ENCODE measurements at regions not wholly inside any gene's neighbourhood (a gene's known extent, or its start where the extent isn't known, plus 50 kb on each side); places are given as distances from the start of the nearest gene placed in this dataset.

DNA sequence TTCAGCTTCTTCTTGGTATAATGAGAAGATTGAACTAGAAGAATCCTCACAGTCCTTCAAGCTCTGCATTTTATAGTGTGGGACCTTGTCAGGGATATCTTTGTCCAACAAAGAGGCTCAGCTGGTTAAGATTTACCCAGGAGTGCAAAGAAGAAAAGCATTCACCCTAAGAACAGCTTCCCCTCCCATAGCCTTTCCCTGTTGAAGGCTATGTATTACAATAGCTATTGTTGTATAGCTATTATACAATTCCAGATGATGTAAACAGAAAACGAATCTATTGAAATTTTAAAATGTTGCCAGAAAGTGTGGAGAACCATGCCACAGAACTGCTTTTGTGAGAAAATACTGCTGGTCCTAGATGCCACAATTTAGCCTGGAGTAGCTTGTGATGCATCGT lies 85.5 kb upstream of the CNKSR3 start:
- DNase-seq (ENCODE audit: low spot score): no peak
- intact Hi-C loops (cut with DNase I): no loop called here

DNA sequence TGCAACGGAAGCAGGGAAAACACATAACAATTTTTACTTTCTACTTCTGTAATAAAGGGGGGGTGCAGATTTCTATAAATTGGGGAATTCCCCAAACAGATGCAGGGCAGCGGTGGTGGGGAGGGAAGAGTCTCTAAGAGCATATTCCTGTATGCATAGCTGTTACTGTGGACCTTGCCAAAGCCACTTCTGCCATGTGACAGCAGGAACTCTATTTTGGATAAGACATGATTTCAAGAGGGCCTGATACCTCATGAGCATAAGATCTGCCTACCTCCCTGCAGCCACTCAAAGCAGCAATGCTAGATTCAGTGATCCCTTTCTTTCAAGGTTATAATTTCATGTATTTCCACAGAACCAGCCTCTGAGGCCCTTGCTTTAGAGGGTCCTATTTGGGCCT lies 86.2 kb upstream of the CNKSR3 start:
- intact Hi-C loops (cut with DNase I): no loop called here
- no peak for DNase-seq (ENCODE audit: low spot score)

DNA sequence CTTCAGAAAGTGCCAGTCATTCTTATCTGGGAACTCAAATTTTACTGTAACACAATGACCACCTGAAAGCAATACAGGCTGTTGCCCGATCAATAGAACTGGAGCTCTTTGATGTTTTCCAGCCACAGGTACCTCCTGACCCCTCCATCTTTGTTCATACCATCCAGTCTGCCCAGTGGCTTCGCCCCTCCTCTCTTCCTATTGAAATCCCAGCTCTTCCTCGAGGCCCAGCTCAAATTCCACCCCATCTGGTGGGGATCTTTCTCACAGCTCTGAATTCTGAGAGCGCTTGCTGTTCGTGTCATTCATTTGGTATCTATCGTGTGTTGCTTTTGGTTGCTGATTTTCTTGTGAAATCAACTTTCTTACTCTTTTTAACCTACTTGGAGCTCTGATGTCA lies 87.9 kb upstream of the CNKSR3 start:
- no peak for DNase-seq (ENCODE audit: low spot score)
- intact Hi-C loops (cut with DNase I): no loop called here

GRCh38 chr6:154602296-154602695 lies 91.8 kb upstream of the CNKSR3 start:
- DNase-seq (ENCODE audit: low spot score): no peak
- intact Hi-C loops (cut with DNase I): no loop called here

- intact Hi-C loops (cut with DNase I): no loop called here
- DNase-seq (ENCODE audit: low spot score): no peak
Measured at GRCh38 chr6:154602708-154603107, 92.2 kb upstream of the CNKSR3 start.

DNA sequence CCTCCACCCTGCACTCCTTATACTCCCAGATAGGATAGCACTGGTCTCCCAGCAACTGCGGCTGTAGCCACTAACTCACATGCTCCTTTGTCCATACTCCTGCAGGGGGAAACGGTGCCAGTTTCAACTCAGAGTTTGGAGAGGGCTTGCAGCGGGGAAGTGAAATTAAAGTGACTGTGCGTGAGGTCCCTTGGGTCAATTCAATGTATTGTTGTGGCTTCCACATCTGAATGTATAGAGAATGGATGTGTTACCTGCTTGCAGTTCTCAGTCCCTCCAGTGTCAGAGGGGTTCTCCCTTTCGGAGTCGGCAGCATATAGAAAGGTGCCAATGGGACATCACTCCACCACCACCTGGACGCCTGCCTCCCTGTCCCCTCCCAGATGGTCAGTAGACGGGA lies 93.6 kb upstream of the CNKSR3 start:
- intact Hi-C loops (cut with DNase I): no loop called here
- no peak for DNase-seq (ENCODE audit: low spot score)

GRCh38 chr6:154605178-154605881 lies 94.8 kb upstream of the CNKSR3 start:
- DNase-seq (ENCODE audit: low spot score): no peak
- intact Hi-C loops (cut with DNase I): no loop called here

GRCh38 chr6:154605882-154606370 lies 95.4 kb upstream of the CNKSR3 start:
- DNase-seq (ENCODE audit: low spot score): no peak
- intact Hi-C loops (cut with DNase I): no loop called here

DNA sequence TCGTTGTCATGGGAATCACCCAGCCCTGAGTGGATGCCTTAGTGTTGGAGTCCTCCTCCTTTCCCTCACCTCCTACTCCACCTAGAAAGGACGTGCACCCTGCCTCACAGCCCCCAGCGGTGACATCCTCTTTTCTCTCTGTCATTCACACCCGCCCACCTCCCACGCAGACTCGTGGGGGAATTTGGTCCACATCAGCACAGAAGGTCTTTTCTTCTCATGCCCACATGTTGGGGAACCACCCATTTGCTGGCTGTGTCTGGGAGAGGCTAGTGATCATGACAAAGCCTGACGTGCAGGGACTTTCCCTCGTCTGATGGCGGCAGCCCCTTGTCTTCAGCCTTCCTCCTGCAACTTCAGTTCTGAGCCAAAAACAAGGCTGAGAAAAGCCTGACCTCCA lies 96.0 kb upstream of the CNKSR3 start:
- intact Hi-C loops (cut with DNase I): no loop called here
- no peak for DNase-seq (ENCODE audit: low spot score)

DNA sequence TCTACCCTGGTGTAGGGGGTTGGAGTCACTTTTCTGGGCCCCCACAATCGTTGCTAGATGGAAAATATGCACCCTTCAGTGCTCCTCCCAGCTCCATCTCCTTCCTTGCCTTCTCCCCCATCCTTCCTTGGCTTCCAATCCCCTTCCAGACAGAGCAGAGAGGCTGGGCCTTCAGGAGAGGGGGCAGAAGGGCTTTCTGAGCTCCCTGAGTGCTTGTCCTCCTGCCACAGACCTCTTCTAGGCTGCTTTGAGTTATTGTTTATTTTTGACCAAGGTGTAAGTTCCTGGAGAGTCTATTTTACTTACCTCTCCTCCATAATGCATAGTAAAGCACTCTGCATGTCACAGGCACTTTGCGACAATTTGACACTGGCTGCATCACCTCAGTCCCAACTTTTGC lies 96.4 kb upstream of the CNKSR3 start:
- intact Hi-C loops (cut with DNase I): no loop called here
- no peak for DNase-seq (ENCODE audit: low spot score)

DNA sequence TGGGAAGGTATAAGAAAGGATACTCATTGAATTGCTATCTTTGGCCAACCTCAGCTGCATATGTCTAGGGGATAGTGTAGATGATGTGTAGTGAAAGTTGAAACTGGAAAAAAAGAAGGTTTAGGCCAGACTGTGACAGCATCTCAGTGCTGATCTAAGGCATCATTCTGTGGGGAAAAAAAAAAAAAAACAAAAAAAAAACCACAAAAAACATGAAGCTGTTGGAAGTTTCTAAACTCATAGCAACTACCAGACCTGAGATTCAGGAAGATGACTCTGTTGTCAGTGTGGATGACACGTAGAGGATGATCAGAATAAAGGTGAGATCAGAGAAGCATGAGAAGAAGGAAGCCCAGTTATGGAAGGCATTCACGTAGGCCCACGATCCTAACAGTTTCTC lies 100.8 kb upstream of the CNKSR3 start:
- intact Hi-C loops (cut with DNase I): no loop called here
- DNase-seq (ENCODE audit: low spot score): no peak

GRCh38 chr6:154611847-154612246 lies 101.4 kb upstream of the CNKSR3 start:
- DNase-seq (ENCODE audit: low spot score): no peak
- intact Hi-C loops (cut with DNase I): no loop called here

DNA sequence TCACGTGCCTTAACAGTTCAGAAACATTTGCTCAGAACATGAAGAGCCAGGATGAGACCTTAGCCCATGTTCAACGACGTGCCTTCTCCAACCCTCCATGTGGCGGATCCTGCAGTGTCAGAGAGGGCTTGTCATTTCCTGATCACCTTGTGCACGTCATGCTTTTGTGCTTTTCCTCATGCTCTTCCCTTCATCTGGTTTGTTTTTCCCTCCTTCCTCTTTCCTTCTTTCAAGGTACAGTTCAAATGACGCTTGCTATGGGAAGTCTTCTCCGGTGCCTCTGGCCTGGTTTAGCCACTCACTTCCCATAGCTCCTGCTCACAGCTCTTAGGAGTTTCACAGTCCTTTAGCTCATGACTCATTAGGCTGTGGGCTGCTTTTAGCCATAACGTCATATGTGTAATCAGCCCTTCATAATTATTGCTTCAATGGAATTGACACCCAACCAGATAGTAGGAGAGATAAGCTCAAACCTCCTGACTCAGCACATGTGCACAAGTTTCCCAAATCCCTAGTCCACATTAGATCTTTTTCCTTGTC lies 102.7 kb upstream of the CNKSR3 start:
- intact Hi-C loops (cut with DNase I): no loop called here
- DNase-seq (ENCODE audit: low spot score): no peak

GRCh38 chr6:154614101-154614500 lies 103.6 kb upstream of the CNKSR3 start:
- intact Hi-C loops (cut with DNase I): no loop called here
- DNase-seq (ENCODE audit: low spot score): no peak

GRCh38 chr6:154614641-154615040 lies 104.2 kb upstream of the CNKSR3 start:
- no peak for DNase-seq (ENCODE audit: low spot score)
- intact Hi-C loops (cut with DNase I): no loop called here

GRCh38 chr6:154615483-154616025 lies 105.1 kb upstream of the CNKSR3 start:
- DNase-seq (ENCODE audit: low spot score): no peak

GRCh38 chr6:154617175-154617574 lies 106.7 kb upstream of the CNKSR3 start:
- intact Hi-C loops (cut with DNase I): no loop called here

More at GRCh38 chr6:154615483-154616025, 105.1 kb upstream of the CNKSR3 start:
- intact Hi-C loops (cut with DNase I): no loop called here

GRCh38 chr6:154619146-154619545 lies 108.7 kb upstream of the CNKSR3 start:
- DNase-seq (ENCODE audit: low spot score): no peak
- intact Hi-C loops (cut with DNase I): no loop called here

More at GRCh38 chr6:154617175-154617574, 106.7 kb upstream of the CNKSR3 start:
- no peak for DNase-seq (ENCODE audit: low spot score)

GRCh38 chr6:154621686-154622085 lies 111.2 kb upstream of the CNKSR3 start:
- intact Hi-C loops (cut with DNase I): no loop called here
- DNase-seq (ENCODE audit: low spot score): no peak

GRCh38 chr6:154622618-154623336 lies 110.4 kb upstream of the SCAF8 start:
- DNase-seq (ENCODE audit: low spot score): no peak
- intact Hi-C loops (cut with DNase I): no loop called here
